ENCODE measurements at regions not wholly inside any gene's neighbourhood (a gene's known extent, or its start where the extent isn't known, plus 50 kb on each side); places are given as distances from the start of the nearest gene placed in this dataset.

DNA sequence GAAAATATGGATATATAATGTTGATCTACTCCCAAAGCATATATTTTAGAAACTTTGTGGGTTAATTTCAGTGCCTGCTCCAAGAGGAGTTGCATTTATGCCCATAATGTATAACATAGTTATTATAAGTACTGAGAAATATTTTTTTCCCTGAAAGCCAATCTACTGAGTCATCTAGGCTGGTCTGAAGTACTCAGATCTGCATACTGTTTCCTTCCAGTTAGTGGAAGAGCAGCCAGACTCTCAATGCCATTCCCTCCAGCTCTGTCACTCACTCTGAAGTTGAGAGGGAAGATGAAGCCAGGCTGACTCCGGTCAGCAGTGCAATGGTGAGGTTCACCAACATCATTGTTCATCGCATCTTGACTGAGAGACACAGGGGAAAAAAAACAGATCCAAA is 505.1 kb downstream of the PPARGC1A start:
- ATAC-seq (replicated peaks): no peak
- Mint-ChIP-seq H3K27ac (no peak overlapping the region), H3K27me3 (no peaks in the 10 kb centered on the region), H3K9me3 (peaks cover 0 to 3% of the 10 kb centered on the region in 2 donors), H3K4me1 (no peaks in the 10 kb centered on the region), H3K4me3 (no peak overlapping the region), H3K36me3 (no peaks in the 10 kb centered on the region)
- no peak for DNase-seq

DNA sequence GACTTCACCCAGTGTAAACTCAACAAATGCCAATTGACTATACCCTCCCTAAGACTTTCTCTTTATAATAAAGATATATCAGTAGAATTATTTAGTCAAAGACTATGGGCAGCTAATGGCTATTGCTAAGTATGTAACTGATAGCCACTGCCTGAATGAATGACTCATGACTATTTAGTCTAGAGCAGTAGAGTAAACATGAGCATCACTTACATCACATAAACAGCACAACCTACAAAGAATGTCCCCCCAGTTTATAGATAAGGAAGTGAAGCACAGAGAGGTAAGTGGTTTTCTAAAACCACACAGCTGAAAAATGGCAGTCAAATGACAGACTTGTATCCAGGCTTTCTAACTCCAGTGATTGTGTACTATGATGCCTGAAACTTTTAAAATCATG is 507.0 kb downstream of the PPARGC1A start:
- Mint-ChIP-seq H3K27ac (no peak overlapping the region), H3K27me3 (no peaks in the 10 kb centered on the region), H3K4me3 (no peak overlapping the region), H3K9me3 (peaks cover 2 to 4% of the 10 kb centered on the region in 2 donors), H3K4me1 (no peaks in the 10 kb centered on the region), H3K36me3 (no peaks in the 10 kb centered on the region)
- ATAC-seq (replicated peaks) (no peak), DNase-seq (no peak)

DNA sequence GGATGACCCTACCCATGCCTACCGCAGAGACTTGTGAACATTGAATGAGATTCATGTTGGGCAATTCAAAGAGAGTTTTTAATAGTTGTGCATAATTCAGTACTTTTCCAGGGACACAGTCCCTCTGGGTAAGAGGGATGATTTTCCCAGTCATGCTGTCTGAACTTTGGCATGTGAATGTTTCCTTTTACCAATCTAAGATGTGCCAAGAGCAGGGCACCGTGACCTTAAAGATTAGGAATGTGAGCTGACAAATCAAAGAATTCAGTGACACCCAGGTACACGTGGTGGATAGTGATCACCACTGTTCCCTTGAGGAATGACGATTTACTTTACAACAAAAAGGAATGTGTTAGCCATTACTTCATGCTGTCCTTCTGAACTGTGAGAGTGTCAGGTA is 515.6 kb downstream of the PPARGC1A start:
- no peak for DNase-seq
- Mint-ChIP-seq H3K4me3 (no peak overlapping the region), H3K4me1 (no peaks in the 10 kb centered on the region), H3K36me3 (no peaks in the 10 kb centered on the region), H3K27ac (no peak overlapping the region), H3K9me3 (peaks cover 4% of the 10 kb centered on the region in 2 donors), H3K27me3 (no peaks in the 10 kb centered on the region)
- no peak for ATAC-seq (replicated peaks)

DNA sequence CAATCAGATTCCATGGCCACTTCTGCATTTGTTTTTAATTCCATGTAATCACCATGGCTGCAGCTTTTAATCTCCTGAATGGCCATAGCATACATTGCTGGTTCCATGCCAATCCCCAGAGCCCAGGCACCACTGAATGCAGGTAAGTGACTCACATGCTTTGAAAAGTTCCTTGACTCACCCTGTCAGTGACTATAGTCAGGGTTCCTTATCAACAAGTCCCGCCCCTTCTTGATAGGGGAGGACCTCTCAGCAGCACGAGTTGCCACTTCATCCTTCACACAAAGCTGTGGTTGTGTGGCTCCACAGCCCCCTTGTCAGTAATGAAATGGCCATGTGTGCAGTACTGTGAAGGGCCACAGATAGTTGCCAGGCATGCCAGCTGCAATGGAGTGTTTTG is 516.6 kb downstream of the PPARGC1A start:
- Mint-ChIP-seq H3K9me3 (peaks cover 0 to 4% of the 10 kb centered on the region in 2 donors), H3K4me3 (no peak overlapping the region), H3K27ac (no peak overlapping the region), H3K4me1 (no peaks in the 10 kb centered on the region), H3K27me3 (no peaks in the 10 kb centered on the region), H3K36me3 (no peaks in the 10 kb centered on the region)
- no peak for DNase-seq
- ATAC-seq (replicated peaks): no peak

DNA sequence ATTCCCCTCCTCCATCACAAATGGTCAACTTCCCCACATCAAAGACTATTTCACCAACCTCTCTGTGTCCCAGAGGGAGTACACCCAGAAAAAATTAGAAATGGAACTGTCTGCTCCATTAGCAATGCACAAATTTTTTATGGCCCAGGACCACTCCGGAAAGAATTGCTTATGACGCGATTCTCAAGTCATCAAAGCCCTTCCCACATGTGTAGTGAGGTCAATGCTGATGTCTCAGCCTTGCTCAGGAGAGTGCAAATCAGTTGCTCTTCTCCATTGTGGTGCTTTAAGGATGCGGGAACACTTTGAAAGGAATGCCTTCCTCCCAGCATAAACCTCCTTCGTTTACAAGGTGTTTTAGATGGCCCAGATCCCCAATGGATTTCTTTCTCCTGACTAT is 518.3 kb downstream of the PPARGC1A start:
- H3K27ac Mint-ChIP-seq: no peak overlapping the region
- H3K4me1 Mint-ChIP-seq: no peaks in the 10 kb centered on the region
- H3K36me3 Mint-ChIP-seq: no peaks in the 10 kb centered on the region
- H3K27me3 Mint-ChIP-seq: no peaks in the 10 kb centered on the region
- H3K4me3 Mint-ChIP-seq: no peak overlapping the region
- ATAC-seq (replicated peaks) (no peak), DNase-seq (no peak)
- H3K9me3 Mint-ChIP-seq: peaks cover 0 to 1% of the 10 kb centered on the region in 2 donors

DNA sequence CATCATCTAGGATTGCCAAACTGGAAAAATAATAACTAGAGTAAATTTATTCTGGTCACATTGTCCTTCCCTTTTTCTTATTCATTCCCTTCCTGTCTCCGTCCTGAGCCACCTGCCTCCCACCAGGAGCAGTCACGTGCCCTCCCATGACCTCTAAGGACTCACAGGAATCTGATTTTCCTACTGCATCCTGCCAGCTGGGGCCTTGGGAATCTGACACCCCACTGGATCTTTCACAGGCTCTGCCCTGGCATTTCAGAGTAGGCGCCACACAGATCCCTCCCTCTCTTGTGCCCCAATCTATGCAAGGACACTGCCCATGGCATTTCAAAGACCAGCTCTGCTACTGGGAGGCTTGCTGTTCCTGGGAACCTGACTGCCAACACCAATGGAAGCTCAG is 520.5 kb downstream of the PPARGC1A start:
- no peaks in the 10 kb centered on the region for H3K27me3 Mint-ChIP-seq
- no peak overlapping the region for H3K4me3 Mint-ChIP-seq
- H3K27ac Mint-ChIP-seq: no peak overlapping the region
- DNase-seq: no peak
- ATAC-seq (replicated peaks): no peak
- H3K36me3 Mint-ChIP-seq: no peaks in the 10 kb centered on the region
- no peaks in the 10 kb centered on the region for H3K4me1 Mint-ChIP-seq
- peaks cover 0 to 1% of the 10 kb centered on the region in 2 donors for H3K9me3 Mint-ChIP-seq

DNA sequence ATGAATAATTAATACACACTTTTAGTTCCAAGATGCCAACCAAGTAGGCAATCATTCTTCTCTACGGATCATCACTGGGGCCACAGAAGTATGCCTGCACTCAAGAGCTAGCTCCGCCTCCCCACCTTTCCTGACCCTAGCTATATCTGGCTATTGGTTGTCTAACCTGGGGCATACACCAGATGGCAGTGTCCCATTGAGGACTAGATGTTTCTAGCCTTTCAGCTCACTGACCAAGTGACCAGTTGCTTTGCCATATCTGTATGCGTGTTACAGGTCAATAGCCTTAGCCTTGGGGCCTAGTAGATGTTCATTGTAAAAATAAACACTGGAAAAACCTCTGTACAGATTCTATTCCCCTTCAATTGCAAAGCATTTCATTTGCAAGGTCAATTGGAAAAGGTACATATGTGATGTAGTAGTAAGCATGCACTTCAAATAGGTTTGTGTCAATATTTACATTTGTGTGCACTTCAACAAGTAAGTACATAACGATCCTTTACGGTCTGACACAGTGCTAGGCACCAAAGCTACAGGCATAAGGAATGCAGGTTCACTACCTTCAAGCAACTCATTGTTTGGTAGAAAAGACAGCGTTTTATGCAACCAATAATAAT is 521.7 kb downstream of the PPARGC1A start:
- ATAC-seq (replicated peaks) (no peak), DNase-seq (no peak)
- Mint-ChIP-seq H3K9me3 (peaks cover 0 to 1% of the 10 kb centered on the region in 2 donors), H3K4me3 (no peak overlapping the region), H3K36me3 (no peaks in the 10 kb centered on the region), H3K27me3 (no peaks in the 10 kb centered on the region), H3K27ac (no peak overlapping the region), H3K4me1 (no peaks in the 10 kb centered on the region)

DNA sequence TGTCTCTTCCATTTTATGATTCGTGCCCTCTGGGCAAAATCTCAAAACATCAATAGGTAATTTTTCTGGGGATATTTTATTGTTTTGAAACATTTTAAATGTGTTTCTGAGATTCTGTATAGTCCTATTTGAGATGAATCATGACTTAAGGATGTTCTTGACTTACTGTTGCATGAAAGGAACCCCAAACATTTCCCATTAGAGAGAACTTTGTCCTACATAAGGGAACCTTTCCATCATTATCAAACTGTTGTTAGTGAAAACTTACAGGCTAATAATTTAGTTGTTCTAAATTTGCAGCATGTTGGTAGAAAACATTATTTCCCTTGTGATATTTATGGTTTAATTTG is 523.3 kb downstream of the PPARGC1A start:
- ATAC-seq (replicated peaks) (no peak), DNase-seq (no peak)
- Mint-ChIP-seq H3K4me1 (no peaks in the 10 kb centered on the region), H3K27me3 (no peaks in the 10 kb centered on the region), H3K27ac (no peak overlapping the region), H3K4me3 (no peak overlapping the region), H3K36me3 (no peaks in the 10 kb centered on the region), H3K9me3 (no peaks in the 10 kb centered on the region)

DNA sequence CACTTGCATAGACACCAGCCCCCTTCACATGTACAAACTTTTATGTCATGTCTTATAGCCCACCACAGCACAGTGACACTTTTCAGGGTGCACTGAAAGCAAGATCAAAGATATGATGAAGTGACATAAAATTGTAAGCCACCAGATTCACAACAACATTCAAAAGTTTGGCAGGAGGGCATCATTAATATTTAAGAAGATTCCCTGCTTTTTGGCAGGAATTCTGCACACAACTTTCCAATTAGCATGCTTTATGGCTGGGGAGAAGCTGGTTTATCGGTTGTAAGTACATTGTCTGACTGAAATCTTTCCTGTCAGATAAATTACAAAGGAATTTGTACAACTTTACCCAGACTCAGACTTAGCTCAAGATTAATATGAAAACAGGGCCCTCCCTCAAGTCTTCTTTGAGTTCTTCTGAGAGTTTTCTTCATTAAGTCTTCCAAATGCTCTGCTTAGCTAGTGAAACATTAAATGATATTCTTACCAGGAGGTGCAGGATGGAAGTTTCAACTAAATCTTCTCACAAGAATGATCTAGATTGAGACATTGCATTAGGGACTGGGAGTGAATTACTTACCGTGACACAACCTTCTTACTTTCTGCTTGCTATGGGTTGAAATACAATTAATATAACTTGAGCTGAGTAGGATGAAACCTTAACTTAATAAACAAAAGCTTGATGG is 523.8 kb downstream of the PPARGC1A start:
- DNase-seq (no peak), ATAC-seq (replicated peaks) (no peak)
- peaks cover 0 to 1% of the 10 kb centered on the region in 2 donors for H3K9me3 Mint-ChIP-seq
- no peak overlapping the region for H3K27ac Mint-ChIP-seq
- H3K27me3 Mint-ChIP-seq: no peaks in the 10 kb centered on the region
- H3K4me3 Mint-ChIP-seq: no peak overlapping the region
- no peaks in the 10 kb centered on the region for H3K36me3 Mint-ChIP-seq
- H3K4me1 Mint-ChIP-seq: no peaks in the 10 kb centered on the region

DNA sequence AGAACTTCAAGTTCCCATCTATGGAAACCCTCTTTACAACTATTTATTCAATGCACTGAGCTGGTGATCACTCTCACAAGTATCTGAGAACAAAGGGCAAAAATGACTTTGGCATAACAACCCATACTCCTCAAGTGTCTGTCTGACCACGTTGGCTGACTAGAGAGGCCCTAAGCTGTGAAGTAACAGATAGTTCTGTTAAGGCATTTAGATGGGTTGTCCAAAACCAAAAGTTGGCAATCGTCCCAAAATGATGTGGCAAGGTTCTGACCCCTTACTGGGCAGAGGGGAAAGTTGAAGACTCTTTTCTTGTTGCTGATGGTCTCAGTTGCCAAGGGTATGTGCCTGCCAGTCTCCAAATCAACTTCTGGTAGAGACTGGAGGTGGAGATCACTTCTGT is 524.8 kb downstream of the PPARGC1A start:
- ATAC-seq (replicated peaks) (no peak), DNase-seq (no peak)
- Mint-ChIP-seq H3K9me3 (peaks cover 0 to 2% of the 10 kb centered on the region in 2 donors), H3K4me3 (no peak overlapping the region), H3K36me3 (no peaks in the 10 kb centered on the region), H3K27me3 (no peaks in the 10 kb centered on the region), H3K4me1 (no peaks in the 10 kb centered on the region), H3K27ac (no peak overlapping the region)

DNA sequence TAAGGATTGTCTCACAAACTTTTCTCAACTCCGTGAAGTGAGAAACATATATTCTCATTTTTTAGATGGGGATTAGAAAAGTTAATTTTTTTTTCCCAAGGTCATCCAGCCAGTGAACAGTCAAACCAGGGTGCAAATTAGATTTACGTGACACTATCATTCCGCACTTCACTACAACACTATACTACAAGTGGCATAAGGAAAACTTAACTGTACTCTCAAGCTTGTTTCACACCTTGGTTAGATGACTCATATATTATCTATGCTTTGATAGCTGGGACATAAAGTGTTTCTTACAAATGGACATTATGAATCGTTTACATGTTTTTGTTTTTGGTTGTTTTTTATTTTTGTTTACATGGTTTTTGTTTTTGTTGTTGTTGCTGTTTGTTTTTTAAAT is 525.7 kb downstream of the PPARGC1A start:
- Mint-ChIP-seq H3K4me1 (no peaks in the 10 kb centered on the region), H3K27ac (no peak overlapping the region), H3K9me3 (peaks cover 0 to 2% of the 10 kb centered on the region in 2 donors), H3K27me3 (no peaks in the 10 kb centered on the region), H3K4me3 (no peak overlapping the region), H3K36me3 (no peaks in the 10 kb centered on the region)
- no peak for ATAC-seq (replicated peaks)
- DNase-seq: no peak

DNA sequence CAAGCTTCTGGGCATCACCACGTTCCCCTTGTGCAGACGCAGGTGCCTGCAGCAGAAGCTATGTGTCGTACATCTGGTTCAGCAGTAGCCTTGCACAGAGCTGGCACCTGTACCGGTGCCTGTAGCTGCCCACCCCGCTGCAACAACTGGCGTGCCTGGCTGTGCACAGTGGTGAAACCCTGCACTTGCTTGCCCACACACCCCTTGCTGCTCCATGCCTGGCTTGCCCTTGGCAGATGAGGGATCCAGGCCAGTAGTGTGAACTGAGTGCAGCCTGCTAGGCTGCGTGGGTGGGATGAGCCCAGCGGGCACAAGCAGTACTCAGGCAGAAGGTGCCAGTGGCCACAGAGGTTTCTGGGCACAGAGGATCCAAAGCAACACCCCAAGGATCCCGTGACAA is 528.4 kb downstream of the PPARGC1A start:
- no peak for DNase-seq
- Mint-ChIP-seq H3K4me3 (no peak overlapping the region), H3K9me3 (peaks cover 0 to 2% of the 10 kb centered on the region in 2 donors), H3K36me3 (no peaks in the 10 kb centered on the region), H3K27me3 (no peaks in the 10 kb centered on the region), H3K4me1 (no peaks in the 10 kb centered on the region), H3K27ac (no peak overlapping the region)
- ATAC-seq (replicated peaks): peak in 1 of 2 donors; percentile 19

DNA sequence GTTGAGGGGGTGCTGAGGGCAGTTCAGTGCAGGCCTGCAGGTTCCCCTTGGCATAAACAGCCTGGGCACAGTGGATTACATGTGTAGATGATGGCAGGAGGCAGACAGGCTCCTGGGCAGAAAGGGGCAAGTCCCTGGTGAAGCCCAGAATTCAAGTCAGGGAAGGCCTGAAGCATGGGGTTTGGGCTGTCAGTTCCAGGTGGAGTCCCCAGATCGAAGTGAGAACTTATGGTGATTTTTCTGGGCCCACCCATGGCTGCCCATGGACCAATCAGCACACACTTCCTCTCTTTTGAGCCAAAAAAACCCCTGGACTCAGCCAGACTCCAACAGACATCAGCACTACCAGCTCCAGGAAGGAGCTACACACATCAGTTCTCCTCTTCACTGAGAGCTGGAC is 529.1 kb downstream of the PPARGC1A start:
- Mint-ChIP-seq H3K4me1 (no peaks in the 10 kb centered on the region), H3K36me3 (no peaks in the 10 kb centered on the region), H3K27ac (no peak overlapping the region), H3K9me3 (peaks cover 0 to 2% of the 10 kb centered on the region in 2 donors), H3K4me3 (no peak overlapping the region), H3K27me3 (no peaks in the 10 kb centered on the region)
- no peak for ATAC-seq (replicated peaks)
- DNase-seq: no peak

DNA sequence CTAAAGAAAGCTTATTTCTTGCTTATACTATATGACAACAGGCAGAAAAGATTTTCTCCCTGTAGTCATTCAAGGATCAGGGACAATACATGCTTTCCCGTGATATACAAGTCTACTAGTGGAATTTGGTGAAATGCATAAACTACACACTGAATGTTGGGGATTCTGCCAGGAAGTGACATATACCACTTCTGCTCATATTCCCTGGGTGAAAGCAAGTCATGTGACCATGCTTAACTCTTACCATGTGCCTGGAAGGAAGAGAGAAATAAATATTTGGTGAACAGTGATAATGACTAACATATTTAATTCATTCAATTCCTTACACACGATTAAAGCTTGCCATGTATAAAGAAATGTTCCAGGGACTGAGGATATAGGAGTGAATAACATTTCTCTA is 534.6 kb downstream of the PPARGC1A start:
- Mint-ChIP-seq H3K4me3 (no peak overlapping the region), H3K4me1 (no peaks in the 10 kb centered on the region), H3K36me3 (no peaks in the 10 kb centered on the region), H3K9me3 (no peaks in the 10 kb centered on the region), H3K27ac (no peak overlapping the region), H3K27me3 (no peaks in the 10 kb centered on the region)
- ATAC-seq (replicated peaks) (no peak), DNase-seq (no peak)

DNA sequence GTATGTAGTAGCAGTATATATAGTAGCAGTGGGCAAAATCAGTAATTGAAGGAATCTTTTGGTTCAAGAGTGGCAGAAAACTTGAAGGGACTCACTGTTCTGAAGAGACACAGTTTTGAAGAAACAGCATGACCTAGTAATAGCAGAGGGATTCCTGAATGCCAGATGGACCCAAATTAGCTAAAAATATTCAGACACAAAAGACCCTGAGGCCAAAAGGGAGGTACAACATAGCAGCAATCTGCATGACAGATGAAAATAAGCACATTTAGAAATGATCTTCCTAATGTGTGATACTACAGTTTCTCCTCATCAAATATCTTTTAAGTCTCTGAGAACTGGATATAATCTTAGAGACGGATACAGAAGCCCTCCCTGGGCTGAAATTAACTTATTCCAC is 536.6 kb downstream of the PPARGC1A start:
- H3K9me3 Mint-ChIP-seq: no peaks in the 10 kb centered on the region
- no peak for DNase-seq
- no peaks in the 10 kb centered on the region for H3K27me3 Mint-ChIP-seq
- H3K4me3 Mint-ChIP-seq: no peak overlapping the region
- H3K27ac Mint-ChIP-seq: no peak overlapping the region
- no peaks in the 10 kb centered on the region for H3K36me3 Mint-ChIP-seq
- ATAC-seq (replicated peaks): no peak
- no peaks in the 10 kb centered on the region for H3K4me1 Mint-ChIP-seq

All from stimulated activated naive B cell treated with anti-CD40 and anti-IgM and Interleukin-4, amounts not matched to agents 10 μg/mL and 1 μg/mL and 100 μg/mL, for 72 hours (primary cell).